Suppressor macrophage treated with lipopolysaccharide for 1 hour (primary cell): ENCODE measurements at regions not wholly inside any gene's neighbourhood (a gene's known extent, or its start where the extent isn't known, plus 50 kb on each side); places are given as distances from the start of the nearest gene placed in this dataset.

ENCODE experiments used
- DNase-seq, 3 donors: peaks; one replicate each; pipeline ENCODE4 v3.0.0-alpha.2; 2020 to 2022

GRCh38 chr6:54010340-54011276, 100.6 kb upstream of the MLIP start:
- DNase-seq: no peak

- DNase-seq: no peak
These were observed 100.0 kb upstream of the MLIP start for GRCh38 chr6:54011277-54011648.

- DNase-seq: no peak
These were observed 97.3 kb upstream of the MLIP start for GRCh38 chr6:54013966-54014365.

GRCh38 chr6:54014440-54014839, 96.8 kb upstream of the MLIP start:
- no peak for DNase-seq

- no peak for DNase-seq
These were observed 93.4 kb upstream of the MLIP start for GRCh38 chr6:54017877-54018276.

GRCh38 chr6:54018722-54019121, 92.5 kb upstream of the MLIP start:
- DNase-seq: no peak

- DNase-seq: no peak
These were observed 91.4 kb upstream of the MLIP start for GRCh38 chr6:54019860-54020259.

GRCh38 chr6:54020334-54020733, 90.9 kb upstream of the MLIP start:
- no peak for DNase-seq

- DNase-seq: no peak
These were observed 84.4 kb upstream of the MLIP start for GRCh38 chr6:54026652-54027400.

GRCh38 chr6:54028170-54028569, 83.1 kb upstream of the MLIP start:
- no peak for DNase-seq

GRCh38 chr6:54029187-54029586, 82.1 kb upstream of the MLIP start:
- no peak for DNase-seq

GRCh38 chr6:54031169-54031568, 80.1 kb upstream of the MLIP start:
- DNase-seq: no peak

- no peak for DNase-seq
These were observed 73.9 kb upstream of the MLIP start for GRCh38 chr6:54037277-54037779.

GRCh38 chr6:54040545-54040944, 70.7 kb upstream of the MLIP start:
- DNase-seq: no peak

GRCh38 chr6:54041239-54041638, 70.0 kb upstream of the MLIP start:
- no peak for DNase-seq

- no peak for DNase-seq
These were observed 67.9 kb upstream of the MLIP start for GRCh38 chr6:54043360-54043759.

GRCh38 chr6:54044059-54044458, 67.2 kb upstream of the MLIP start:
- DNase-seq: no peak

GRCh38 chr6:54048782-54049181, 62.5 kb upstream of the MLIP start:
- no peak for DNase-seq

- DNase-seq: no peak
These were observed 60.5 kb upstream of the MLIP start for GRCh38 chr6:54050750-54051149.

- DNase-seq: no peak
These were observed 57.3 kb upstream of the MLIP start for GRCh38 chr6:54053881-54054391.

GRCh38 chr6:54056105-54056504, 55.1 kb upstream of the MLIP start:
- DNase-seq: no peak

- no peak for DNase-seq
These were observed 54.2 kb upstream of the MLIP start for GRCh38 chr6:54057058-54057457.

GRCh38 chr6:54058236-54058635, 53.0 kb upstream of the MLIP start:
- no peak for DNase-seq

- no peak for DNase-seq
These were observed 51.6 kb upstream of the MLIP start for GRCh38 chr6:54059683-54060082.
